Glutamatergic neuron (in vitro differentiated cells): ENCODE measurements at regions not wholly inside any gene's neighbourhood (a gene's known extent, or its start where the extent isn't known, plus 50 kb on each side); places are given as distances from the start of the nearest gene placed in this dataset.

ENCODE experiments used
- DNase-seq: peaks from one replicate; pipeline ENCODE4 v3.0.0; 2022
- H3K27ac Mint-ChIP-seq: one replicate; pipeline ENCODE4 v1.8.0; 2020; ENCODE audit warnings: mild to moderate bottlenecking, mixed read lengths, inconsistent platforms; ENCODE audit not compliant: unreplicated experiment
- H3K27me3 Mint-ChIP-seq: one replicate; pipeline ENCODE4 v1.8.0; 2020; ENCODE audit warnings: mild to moderate bottlenecking, moderate library complexity, mixed read lengths, inconsistent platforms; ENCODE audit not compliant: unreplicated experiment
- H3K36me3 Mint-ChIP-seq: one replicate; pipeline ENCODE4 v1.8.0; 2020; ENCODE audit warnings: mild to moderate bottlenecking, mixed read lengths, inconsistent platforms; ENCODE audit not compliant: unreplicated experiment
- H3K4me1 Mint-ChIP-seq: one replicate; pipeline ENCODE4 v1.8.0; 2020; ENCODE audit warnings: mild to moderate bottlenecking, low read depth, mixed read lengths, inconsistent platforms; ENCODE audit not compliant: unreplicated experiment
- H3K4me3 Mint-ChIP-seq: one replicate; pipeline ENCODE4 v1.8.0; 2020; ENCODE audit warnings: mild to moderate bottlenecking, mixed read lengths, inconsistent platforms; ENCODE audit not compliant: unreplicated experiment
- H3K9me3 Mint-ChIP-seq: one replicate; pipeline ENCODE4 v1.8.0; 2020; ENCODE audit warnings: mild to moderate bottlenecking, moderate library complexity, mixed read lengths, inconsistent platforms; ENCODE audit not compliant: unreplicated experiment
- TF ChIP-seq, protein P1 (sequence below): fragments of 200-600 bp; sonication (generic); IDR thresholded peaks from one replicate; pipeline ENCODE4 v1.5.0; 2021; ENCODE audit not compliant: partially characterized antibody, unreplicated experiment

DNA sequence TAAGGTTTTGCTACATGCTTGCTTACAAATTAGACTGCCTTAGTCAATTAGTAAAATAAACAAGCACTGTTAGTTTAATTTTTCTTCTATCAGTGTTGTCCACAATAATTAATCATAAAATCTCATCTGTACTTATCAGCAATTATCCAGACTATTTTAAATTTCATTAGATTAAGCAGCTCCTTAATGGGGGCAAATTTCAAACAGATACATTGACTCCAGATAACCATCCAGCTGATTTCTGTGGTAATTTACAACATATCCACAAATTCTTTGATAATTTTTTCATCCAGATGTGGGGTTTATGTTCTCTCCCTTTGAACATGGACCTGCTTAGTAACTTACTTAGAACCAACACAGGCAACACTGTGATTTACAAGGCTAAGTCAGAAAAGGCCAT is 170.4 kb upstream of the CWC22 start:
- no peaks in the 10 kb centered on the region for H3K9me3 Mint-ChIP-seq
- H3K36me3 Mint-ChIP-seq, result no peaks in the 10 kb centered on the region
- H3K27ac Mint-ChIP-seq, result no peak overlapping the region
- H3K27me3 Mint-ChIP-seq, result peaks cover 3% of the 10 kb centered on the region
- H3K4me1 Mint-ChIP-seq, result no peaks in the 10 kb centered on the region
- DNase-seq, result no peak
- no peak overlapping the region for H3K4me3 Mint-ChIP-seq
- TF ChIP-seq, protein P1, sequence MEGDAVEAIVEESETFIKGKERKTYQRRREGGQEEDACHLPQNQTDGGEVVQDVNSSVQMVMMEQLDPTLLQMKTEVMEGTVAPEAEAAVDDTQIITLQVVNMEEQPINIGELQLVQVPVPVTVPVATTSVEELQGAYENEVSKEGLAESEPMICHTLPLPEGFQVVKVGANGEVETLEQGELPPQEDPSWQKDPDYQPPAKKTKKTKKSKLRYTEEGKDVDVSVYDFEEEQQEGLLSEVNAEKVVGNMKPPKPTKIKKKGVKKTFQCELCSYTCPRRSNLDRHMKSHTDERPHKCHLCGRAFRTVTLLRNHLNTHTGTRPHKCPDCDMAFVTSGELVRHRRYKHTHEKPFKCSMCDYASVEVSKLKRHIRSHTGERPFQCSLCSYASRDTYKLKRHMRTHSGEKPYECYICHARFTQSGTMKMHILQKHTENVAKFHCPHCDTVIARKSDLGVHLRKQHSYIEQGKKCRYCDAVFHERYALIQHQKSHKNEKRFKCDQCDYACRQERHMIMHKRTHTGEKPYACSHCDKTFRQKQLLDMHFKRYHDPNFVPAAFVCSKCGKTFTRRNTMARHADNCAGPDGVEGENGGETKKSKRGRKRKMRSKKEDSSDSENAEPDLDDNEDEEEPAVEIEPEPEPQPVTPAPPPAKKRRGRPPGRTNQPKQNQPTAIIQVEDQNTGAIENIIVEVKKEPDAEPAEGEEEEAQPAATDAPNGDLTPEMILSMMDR, result no peak

DNA sequence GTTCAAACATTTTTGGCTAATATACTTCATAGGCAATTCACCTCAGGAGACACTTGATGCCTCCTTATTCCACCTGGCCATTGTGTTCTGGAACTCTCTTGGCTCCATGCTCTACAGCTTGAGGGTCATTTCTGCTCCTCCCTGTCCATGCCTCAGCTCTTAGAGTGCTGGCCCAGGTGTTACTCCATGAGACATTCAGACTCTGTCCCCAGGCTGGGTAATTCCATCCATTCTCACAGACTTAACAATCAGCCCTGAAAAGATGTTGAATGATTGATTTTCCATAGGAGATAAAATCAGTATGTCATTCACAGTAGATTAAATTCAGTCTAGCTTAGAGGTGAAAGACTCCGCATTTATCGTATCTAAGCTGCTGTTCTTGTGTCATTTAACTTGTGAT is 168.6 kb upstream of the CWC22 start:
- Mint-ChIP-seq H3K36me3 (no peaks in the 10 kb centered on the region), H3K9me3 (no peaks in the 10 kb centered on the region), H3K27ac (no peak overlapping the region), H3K4me3 (no peak overlapping the region), H3K4me1 (no peaks in the 10 kb centered on the region), H3K27me3 (peaks cover 3% of the 10 kb centered on the region)
- DNase-seq, result no peak
- TF ChIP-seq, protein P1, result no peak

DNA sequence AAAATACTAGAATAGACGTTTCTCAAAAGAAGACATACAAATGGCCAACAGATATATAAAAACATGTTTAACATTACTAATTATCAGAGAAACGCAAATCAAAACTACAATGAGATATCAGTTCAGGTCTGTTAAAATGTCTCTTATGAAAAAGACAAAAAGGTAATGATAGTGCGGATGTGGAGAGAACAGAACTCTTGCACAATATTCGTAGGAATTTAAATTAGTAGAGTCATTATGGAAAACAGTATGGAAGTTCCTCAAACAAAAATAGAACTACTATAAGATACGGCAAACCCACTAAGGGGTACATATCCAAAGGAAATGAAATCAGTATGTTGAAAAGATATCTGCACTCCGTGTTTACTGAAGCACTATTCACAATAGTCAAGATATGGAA is 167.5 kb upstream of the CWC22 start:
- TF ChIP-seq, protein P1, result no peak
- Mint-ChIP-seq H3K27me3 (peaks cover 6% of the 10 kb centered on the region), H3K27ac (no peak overlapping the region), H3K4me3 (no peak overlapping the region), H3K4me1 (no peaks in the 10 kb centered on the region), H3K36me3 (peaks cover 9% of the 10 kb centered on the region), H3K9me3 (peaks cover 6% of the 10 kb centered on the region)
- no peak for DNase-seq

DNA sequence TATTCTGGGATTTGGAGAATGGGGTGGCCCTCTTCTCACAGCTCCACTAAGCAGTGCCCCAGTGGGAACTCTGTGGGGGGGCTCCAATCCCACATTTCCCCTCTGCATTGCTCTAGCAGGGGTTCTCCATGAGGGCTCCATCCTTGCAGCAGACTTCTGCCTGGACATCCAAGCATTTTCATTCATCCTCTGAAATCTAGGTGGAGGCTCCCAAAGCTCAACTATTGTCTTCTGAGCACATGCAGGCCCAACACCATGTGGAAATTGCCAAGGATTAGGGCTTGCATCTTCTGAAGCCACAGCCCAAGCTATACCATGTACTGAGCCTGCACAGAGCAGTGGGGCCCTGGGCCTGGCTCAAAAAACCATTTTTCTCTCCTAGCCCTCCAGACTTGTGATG is 162.4 kb upstream of the CWC22 start:
- peaks cover 20% of the 10 kb centered on the region for H3K36me3 Mint-ChIP-seq

GRCh38 chr2:180161415-180161814 is 154.3 kb upstream of the CWC22 start:
- Mint-ChIP-seq H3K36me3 (no peaks in the 10 kb centered on the region), H3K4me3 (no peak overlapping the region), H3K27me3 (no peaks in the 10 kb centered on the region), H3K4me1 (no peaks in the 10 kb centered on the region), H3K27ac (no peak overlapping the region), H3K9me3 (peaks cover 2% of the 10 kb centered on the region)
- TF ChIP-seq, protein P1, result no peak
- no peak for DNase-seq

More for the DNA sequence above, 162.4 kb upstream of the CWC22 start:
- H3K27me3 Mint-ChIP-seq, result peaks cover 4% of the 10 kb centered on the region
- DNase-seq, result no peak
- no peak overlapping the region for H3K27ac Mint-ChIP-seq
- TF ChIP-seq, protein P1, result no peak
- no peaks in the 10 kb centered on the region for H3K4me1 Mint-ChIP-seq
- no peak overlapping the region for H3K4me3 Mint-ChIP-seq
- H3K9me3 Mint-ChIP-seq, result peaks cover 10% of the 10 kb centered on the region
